Caco-2 (cell line): ENCODE measurements at regions not wholly inside any gene's neighbourhood (a gene's known extent, or its start where the extent isn't known, plus 50 kb on each side); places are given as distances from the start of the nearest gene placed in this dataset.

Source experiments
- BruUV-seq: library from RNA; stranded (reverse); fragments of 400-500 nt; replicated peaks from 2 replicates; lab custom pipeline; 2021; lab: Mats Ljungman, UMichigan
- CTCF ChIA-PET: fragments of 300-600 bp; sonication (Branson Sonifier 250); formaldehyde crosslinking; loops from one replicate; lab custom pipeline; 2022; ENCODE audit warnings: antibody characterized with exemption; lab: Charles Lee
- POLR2A ChIA-PET: fragments of 300-600 bp; sonication (Branson Sonifier 250); formaldehyde crosslinking; loops from one replicate; lab custom pipeline; 2022; ENCODE audit warnings: antibody characterized with exemption; lab: Charles Lee
- DNase-seq, 2 experiments: peaks; one replicate each; pipeline versions ENCODE4 v3.0.0 to v3.0.0-alpha.2; 2020 to 2022
- H3K27me3 ChIP-seq: replicated peaks from 2 replicates; pipeline ENCODE4 v1.6.0; 2011; ENCODE audit warnings: low read length; ENCODE audit not compliant: control insufficient read depth, insufficient read depth
- H3K36me3 ChIP-seq: 2 replicates; pipeline ENCODE4 v1.5.1; 2011; ENCODE audit warnings: low read length; ENCODE audit not compliant: control insufficient read depth, insufficient read depth
- H3K4me1 ChIP-seq: fragments of 250-450 bp; sonication (Bioruptor Pico); 2 replicates; pipeline ENCODE4 v1.5.1; 2020; ENCODE audit warnings: mild to moderate bottlenecking
- H3K4me3 ChIP-seq: 2 replicates; pipeline ENCODE4 v1.5.1; 2011; ENCODE audit warnings: low read depth, mild to moderate bottlenecking, control low read depth, low read length
- H3K9me3 ChIP-seq: fragments of 250-450 bp; sonication (Bioruptor Pico); 2 replicates; pipeline ENCODE4 v1.5.1; 2020; ENCODE audit warnings: mild to moderate bottlenecking, moderate library complexity
- H3K27ac Mint-ChIP-seq: one replicate; pipeline ENCODE4 v1.8.0; 2022; ENCODE audit warnings: mixed read lengths; ENCODE audit not compliant: unreplicated experiment
- H3K27me3 Mint-ChIP-seq: one replicate; pipeline ENCODE4 v1.8.0; 2022; ENCODE audit warnings: mixed read lengths; ENCODE audit not compliant: insufficient read depth, unreplicated experiment
- H3K36me3 Mint-ChIP-seq: one replicate; pipeline ENCODE4 v1.8.0; 2022; ENCODE audit warnings: mild to moderate bottlenecking, mixed read lengths; ENCODE audit not compliant: insufficient read depth, unreplicated experiment
- H3K4me1 Mint-ChIP-seq: one replicate; pipeline ENCODE4 v1.8.0; 2022; ENCODE audit warnings: low read depth, mixed read lengths; ENCODE audit not compliant: unreplicated experiment
- H3K4me3 Mint-ChIP-seq: one replicate; pipeline ENCODE4 v1.8.0; 2022; ENCODE audit warnings: mild to moderate bottlenecking, moderate library complexity, mixed read lengths; ENCODE audit not compliant: unreplicated experiment
- H3K9me3 Mint-ChIP-seq: one replicate; pipeline ENCODE4 v1.8.0; 2022; ENCODE audit warnings: mixed read lengths; ENCODE audit not compliant: unreplicated experiment
- CTCF ChIP-seq, 2 experiments: fragments of 200-600 bp in 1 of 2; IDR thresholded peaks; 1 replicate in 1 of 2; 2 replicates in 1 of 2; pipeline versions ENCODE4 v1.5.1 to v1.8.0; 2011 to 2022; ENCODE audit warnings: antibody characterized with exemption in 1 of 2, control low read depth in 1 of 2, inconsistent platforms in 1 of 2, low read depth in 1 of 2, low read length in 1 of 2, mild to moderate bottlenecking in 1 of 2, moderate library complexity in 1 of 2; ENCODE audit not compliant: insufficient read depth in 1 of 2, severe bottlenecking in 1 of 2, unreplicated experiment in 1 of 2
- intact Hi-C: fragments of 100-400 bp; cut with micrococcal nuclease; formaldehyde crosslinking; loops from one replicate; pipeline ENCODE4 v1.10.0; 2022; ENCODE audit not compliant: unreplicated experiment

- Mint-ChIP-seq H3K4me3 (no peak overlapping the region), H3K27me3 (no peaks in the 10 kb centered on the region), H3K4me1 (no peaks in the 10 kb centered on the region), H3K27ac (no peak overlapping the region), H3K36me3 (no peaks in the 10 kb centered on the region), H3K9me3 (peaks cover 15% of the 10 kb centered on the region)
- no peak overlapping the region for H3K4me3 ChIP-seq
- no peak for TF ChIP-seq CTCF (IDR thresholded peaks at IDR 0.05; ENCODE audit: insufficient read depth in 1 of 2, low read depth in 1 of 2, low read length in 1 of 2, severe bottlenecking in 1 of 2, unreplicated experiment in 1 of 2)
- CTCF ChIA-PET = no interaction called here
- intact Hi-C loops = no loop called here
- no peaks in the 10 kb centered on the region for H3K27me3 ChIP-seq
- no peaks in the 10 kb centered on the region for H3K9me3 ChIP-seq
- H3K4me1 ChIP-seq = no peaks in the 10 kb centered on the region
- DNase-seq = no peak
- POLR2A ChIA-PET = no interaction called here
- BruUV-seq = no TSS peak
- no peaks in the 10 kb centered on the region for H3K36me3 ChIP-seq
Measured at GRCh38 chr10:130370721-130371120, 234.5 kb downstream of the GLRX3 start.

- intact Hi-C loops = no loop called here
- ChIA-PET CTCF (no interaction called here), POLR2A (no interaction called here)
- Histone ChIP-seq H3K36me3 (no peaks in the 10 kb centered on the region), H3K27me3 (no peaks in the 10 kb centered on the region), H3K4me3 (no peak overlapping the region), H3K4me1 (no peaks in the 10 kb centered on the region), H3K9me3 (no peaks in the 10 kb centered on the region)
- H3K36me3 Mint-ChIP-seq = no peaks in the 10 kb centered on the region
- DNase-seq = no peak
- no peak overlapping the region for H3K4me3 Mint-ChIP-seq
- no TSS peak for BruUV-seq
- no peak for TF ChIP-seq CTCF (IDR thresholded peaks at IDR 0.05; ENCODE audit: insufficient read depth in 1 of 2, low read depth in 1 of 2, low read length in 1 of 2, severe bottlenecking in 1 of 2, unreplicated experiment in 1 of 2)
- H3K27me3 Mint-ChIP-seq = no peaks in the 10 kb centered on the region
- peaks cover 15% of the 10 kb centered on the region for H3K9me3 Mint-ChIP-seq
- H3K27ac Mint-ChIP-seq = no peak overlapping the region
- H3K4me1 Mint-ChIP-seq = no peaks in the 10 kb centered on the region
Measured at GRCh38 chr10:130371156-130371555, 235.0 kb downstream of the GLRX3 start.

- ChIA-PET POLR2A (no interaction called here), CTCF (no interaction called here)
- no peak for TF ChIP-seq CTCF (IDR thresholded peaks at IDR 0.05; ENCODE audit: insufficient read depth in 1 of 2, low read depth in 1 of 2, low read length in 1 of 2, severe bottlenecking in 1 of 2, unreplicated experiment in 1 of 2)
- Mint-ChIP-seq H3K27me3 (no peaks in the 10 kb centered on the region), H3K4me1 (no peaks in the 10 kb centered on the region), H3K4me3 (no peak overlapping the region), H3K36me3 (no peaks in the 10 kb centered on the region), H3K9me3 (peaks cover 15% of the 10 kb centered on the region), H3K27ac (no peak overlapping the region)
- Histone ChIP-seq H3K9me3 (no peaks in the 10 kb centered on the region), H3K36me3 (no peaks in the 10 kb centered on the region), H3K4me3 (no peak overlapping the region), H3K4me1 (no peaks in the 10 kb centered on the region), H3K27me3 (no peaks in the 10 kb centered on the region)
- no TSS peak for BruUV-seq
- intact Hi-C loops = no loop called here
- no peak for DNase-seq
Measured at GRCh38 chr10:130371666-130372065, 235.5 kb downstream of the GLRX3 start.
